GM19452 (cell line): ENCODE measurements at regions not wholly inside any gene's neighbourhood (a gene's known extent, or its start where the extent isn't known, plus 50 kb on each side); places are given as distances from the start of the nearest gene placed in this dataset.
"Not testable (repeated sequence)": the region's sequence is repeated elsewhere in the genome, so short reads cannot be mapped to it uniquely, and the experiment has no call there.

Experiments
- ATAC-seq: cut with Tn5 transposase; IDR thresholded peaks from one replicate; pipeline ENCODE4 v1.9.1; 2021; ENCODE audit not compliant: unreplicated experiment

GRCh38 chr7:66413379-66414114, 208.4 kb downstream of the TPST1 start:
- peak; percentile 67 for ATAC-seq

GRCh38 chr7:66415659-66416265, 210.6 kb downstream of the TPST1 start:
- ATAC-seq, result no peak

DNA sequence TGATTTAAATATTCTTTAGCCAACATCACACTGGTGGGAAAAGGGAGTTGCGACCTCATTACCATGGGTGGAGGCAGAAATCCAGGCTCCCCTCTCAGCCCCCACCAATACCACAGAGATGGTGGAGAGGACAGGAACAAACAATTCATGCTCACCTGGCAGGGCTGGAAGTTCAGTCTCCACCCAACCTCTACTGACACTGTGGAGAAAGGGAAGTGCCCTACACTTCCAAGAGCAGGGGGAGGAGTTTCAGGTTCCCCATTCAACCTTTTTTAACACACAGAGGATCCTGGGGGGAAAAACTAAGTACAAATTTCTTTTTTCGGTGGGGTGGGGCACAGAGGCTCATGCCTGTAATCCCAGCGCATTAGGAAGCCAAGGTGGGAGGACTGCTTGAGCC, 210.1 kb upstream of the KCTD7 start:
- ATAC-seq, result no peak

DNA sequence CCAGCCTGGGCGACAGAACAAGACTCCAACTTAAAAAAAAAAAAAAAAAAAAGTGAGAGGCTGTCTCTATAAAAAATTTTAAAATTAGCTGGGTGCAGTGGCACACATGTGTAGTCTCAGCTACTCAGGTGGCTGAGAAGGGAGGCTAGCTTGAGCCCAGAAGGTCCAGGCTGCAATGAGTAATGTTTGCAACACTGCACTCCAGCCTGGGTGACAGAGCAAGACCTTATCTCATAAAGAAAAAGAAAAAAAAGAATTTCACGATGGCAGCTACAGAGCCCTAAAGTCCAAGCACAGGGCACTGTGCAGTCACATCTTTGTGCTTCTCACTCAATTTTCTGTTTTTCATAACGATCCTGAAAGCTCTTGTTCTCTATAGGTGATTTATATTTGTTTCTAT, 209.5 kb upstream of the KCTD7 start:
- no peak for ATAC-seq

DNA sequence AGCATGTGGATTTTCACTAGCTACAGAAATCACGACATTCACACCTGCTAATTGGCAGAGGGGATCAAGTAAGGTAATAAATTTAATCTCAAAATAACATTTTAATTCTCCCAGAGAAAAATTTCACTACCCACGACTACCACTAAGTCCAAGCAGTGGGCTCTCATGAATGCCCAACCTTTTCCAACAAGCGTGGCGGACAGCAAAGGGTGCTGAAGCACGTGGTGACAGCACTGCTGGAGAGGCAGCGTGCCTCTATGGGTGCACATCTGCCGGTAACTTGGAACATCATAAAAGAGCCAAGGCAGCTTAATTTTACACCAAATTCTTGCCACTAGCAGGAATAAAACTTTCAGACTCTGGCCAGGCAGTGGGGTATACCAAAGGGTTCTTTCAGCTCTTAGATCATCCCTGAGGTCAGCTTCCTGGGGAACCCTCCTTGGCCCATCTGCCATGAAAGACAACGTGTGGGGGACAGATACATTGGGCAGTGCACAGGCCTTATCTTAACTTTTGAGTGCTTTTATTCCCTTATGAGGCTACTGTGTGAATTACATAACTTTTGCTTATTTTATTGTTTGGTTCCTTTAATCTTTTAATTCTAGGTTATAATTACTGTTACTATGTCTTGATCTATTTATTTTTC, 206.7 kb upstream of the KCTD7 start:
- ATAC-seq, result no peak

DNA sequence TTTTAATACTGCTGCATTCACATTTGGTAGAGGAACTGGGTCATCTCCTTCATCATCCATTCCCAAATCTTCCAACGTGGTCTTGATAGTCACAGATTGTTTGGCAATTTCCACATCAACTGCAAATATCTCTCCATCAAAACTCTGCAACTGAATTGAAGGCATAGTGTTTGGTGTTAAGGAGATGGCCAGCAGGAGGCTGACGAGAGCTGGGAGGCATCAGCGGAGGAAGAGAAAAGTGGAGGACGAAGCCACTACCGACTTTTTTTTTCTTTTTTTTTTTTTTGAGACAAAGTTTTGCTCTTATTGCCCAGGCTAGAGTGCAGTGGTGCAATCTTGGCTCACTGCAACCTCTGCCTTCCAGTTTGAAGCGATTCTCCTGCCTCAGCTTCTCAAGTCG, 205.0 kb upstream of the KCTD7 start:
- no peak for ATAC-seq

DNA sequence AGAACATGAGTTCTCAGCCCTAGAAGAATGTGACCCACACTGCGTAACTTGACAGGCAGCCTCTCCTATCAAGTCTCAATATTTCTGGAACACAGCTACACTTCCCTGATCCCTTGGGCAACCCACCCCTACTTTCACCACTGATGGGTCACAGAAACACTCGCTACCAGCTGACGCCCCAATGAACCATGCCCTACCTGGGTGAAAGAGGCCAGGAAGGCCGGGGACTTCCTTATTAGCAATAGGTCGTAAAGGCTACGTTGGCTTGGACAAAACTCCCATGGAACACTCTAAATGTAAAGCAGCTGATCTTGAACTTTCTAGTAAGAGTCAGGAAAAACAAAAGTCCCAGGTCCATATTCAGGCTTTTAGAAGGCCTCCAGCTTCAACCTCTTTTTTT, 202.3 kb upstream of the KCTD7 start:
- no peak for ATAC-seq

DNA sequence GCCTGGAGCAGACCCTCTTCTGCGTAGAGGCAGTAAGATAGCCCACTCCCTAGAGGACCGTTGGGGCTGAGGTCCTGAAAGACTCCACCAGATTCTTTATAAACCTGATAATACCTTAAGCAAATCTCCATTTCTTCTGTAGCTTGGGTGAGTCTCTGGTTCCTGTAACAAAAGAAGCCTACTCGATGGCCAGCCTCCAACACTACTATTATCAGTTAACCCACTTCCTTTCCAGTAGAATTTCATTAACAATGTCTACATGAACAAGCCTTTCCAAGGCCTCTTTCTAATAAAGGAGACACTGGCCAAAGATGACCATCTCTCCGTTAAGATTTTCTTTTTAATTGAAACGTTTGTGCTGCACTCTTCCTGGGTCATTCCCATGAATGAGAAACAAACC, 201.7 kb upstream of the KCTD7 start:
- ATAC-seq, result no peak

DNA sequence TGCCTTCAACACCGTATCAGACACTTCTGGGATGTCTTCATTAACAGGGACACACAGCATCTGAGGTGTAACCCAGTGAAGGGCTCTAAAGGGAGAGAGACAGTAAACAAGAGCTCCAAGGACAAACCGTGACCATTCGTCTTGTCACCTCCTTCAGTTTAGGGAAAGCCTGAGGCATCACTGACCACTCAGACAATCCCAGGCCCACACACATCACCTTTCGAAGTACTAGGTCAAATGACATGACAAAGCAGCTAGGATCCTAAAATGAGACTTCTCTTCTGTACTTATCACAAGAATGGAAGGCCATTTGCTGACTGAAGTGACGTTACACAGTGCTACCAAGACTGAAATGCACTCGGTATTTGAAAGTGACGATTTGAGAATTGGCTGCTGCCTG, 200.7 kb upstream of the KCTD7 start:
- ATAC-seq, result no peak

DNA sequence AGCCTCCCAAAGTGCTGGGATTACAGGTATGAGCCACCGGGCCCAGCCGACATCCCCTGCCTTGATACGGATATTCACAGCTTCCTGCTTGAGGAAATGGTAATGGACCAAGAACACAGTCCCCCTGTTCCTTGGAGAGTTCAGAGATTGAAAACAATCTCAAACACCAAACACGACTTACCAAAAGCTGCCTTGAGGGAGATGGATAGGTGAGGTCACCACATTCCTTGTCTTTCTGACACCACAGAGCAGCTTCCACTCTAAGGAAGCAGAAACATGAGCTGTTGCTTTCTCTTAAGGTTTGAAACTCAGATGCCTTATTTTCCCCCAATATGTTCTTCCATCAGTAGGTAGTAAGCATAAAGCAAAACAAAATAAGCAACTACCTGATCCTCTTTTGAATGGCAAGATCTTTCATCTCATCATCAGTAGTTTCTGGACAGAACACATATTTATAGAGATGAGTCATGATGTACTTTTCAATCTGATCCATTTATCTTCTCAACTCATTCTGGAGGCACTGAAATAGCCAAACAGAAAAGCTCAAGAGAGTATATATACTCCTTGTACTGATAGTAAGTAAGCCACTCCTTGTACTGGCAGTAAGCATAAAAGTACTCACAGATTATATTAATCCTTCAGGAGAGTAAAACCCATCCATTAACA, 199.1 kb upstream of the KCTD7 start:
- no peak for ATAC-seq

DNA sequence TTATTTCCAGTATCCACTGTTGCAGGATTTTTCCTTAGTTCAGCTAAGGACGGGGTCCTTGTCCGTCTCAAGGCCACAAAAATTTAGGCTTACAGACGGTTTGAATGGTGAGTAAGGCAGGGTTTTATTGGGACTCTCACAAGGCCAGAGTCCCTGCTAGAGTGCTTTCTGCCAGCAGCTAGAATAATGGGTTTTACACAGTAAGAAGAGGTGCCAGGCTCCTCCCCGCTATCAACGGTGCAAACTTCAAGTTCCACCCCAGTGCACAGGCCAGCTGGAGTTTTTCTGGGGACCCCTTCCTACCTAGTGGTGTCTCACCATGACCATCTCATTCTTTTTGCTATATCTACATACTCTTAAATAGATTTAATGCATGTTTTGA, 198.5 kb upstream of the KCTD7 start:
- ATAC-seq, result no peak

DNA sequence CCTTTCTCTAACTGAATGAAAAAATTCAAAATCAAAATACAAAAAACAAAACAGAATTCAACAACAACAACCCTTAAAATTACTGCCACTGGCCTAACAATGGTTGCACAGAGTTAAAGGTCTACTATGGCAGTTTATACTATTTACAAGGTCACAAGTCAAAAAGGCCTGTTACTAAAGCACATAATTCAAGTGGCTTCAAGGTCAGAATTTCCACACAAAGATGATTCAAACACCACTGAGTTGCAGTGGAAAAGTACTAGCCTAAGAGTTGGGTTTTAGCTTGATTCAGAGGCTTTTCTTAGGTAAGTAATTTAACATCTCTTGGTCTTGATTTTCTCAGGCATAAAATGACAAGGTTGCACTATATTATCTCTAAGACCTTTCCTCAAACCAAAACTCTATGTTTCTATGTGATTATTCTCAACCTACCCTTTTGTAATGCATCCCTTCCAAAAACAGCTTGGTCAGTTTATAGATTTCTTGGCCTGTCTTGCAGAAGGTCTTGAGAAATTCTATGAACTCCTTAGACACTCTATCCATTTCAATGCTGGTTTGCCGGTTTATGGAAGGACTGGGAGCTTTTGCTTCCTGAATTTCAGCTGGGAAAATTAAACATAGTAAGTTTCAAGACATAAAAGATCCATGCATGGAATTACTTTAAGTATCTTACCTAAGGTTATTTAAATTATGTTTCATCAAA, 189.8 kb upstream of the KCTD7 start:
- ATAC-seq, result not testable (repeated sequence)

DNA sequence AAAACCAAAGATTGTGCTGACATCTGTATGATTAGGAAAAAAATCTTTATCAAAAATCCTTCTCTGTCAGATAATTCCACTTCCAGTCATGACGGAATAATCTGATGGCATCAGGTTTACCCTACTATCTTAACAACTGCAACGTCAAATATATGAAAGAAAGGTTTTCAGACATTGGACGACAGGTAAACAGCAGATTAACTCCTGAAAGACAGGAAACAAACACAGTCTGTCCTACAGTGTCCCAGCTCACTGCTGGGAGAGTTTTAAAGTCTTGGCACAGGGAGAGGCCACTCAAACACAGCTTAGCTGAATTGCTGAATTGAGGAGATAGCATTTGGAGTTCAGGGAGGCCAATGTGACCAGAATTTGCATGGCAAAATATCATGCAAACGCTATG, 186.3 kb upstream of the KCTD7 start:
- ATAC-seq, result no peak

GRCh38 chr7:66443946-66444345, 184.7 kb upstream of the KCTD7 start:
- ATAC-seq, result no peak

GRCh38 chr7:66447007-66447406, 181.7 kb upstream of the KCTD7 start:
- not testable (repeated sequence) for ATAC-seq

GRCh38 chr7:66450814-66451213, 177.9 kb upstream of the KCTD7 start:
- not testable (repeated sequence) for ATAC-seq

GRCh38 chr7:66451713-66452112, 177.0 kb upstream of the KCTD7 start:
- not testable (repeated sequence) for ATAC-seq

DNA sequence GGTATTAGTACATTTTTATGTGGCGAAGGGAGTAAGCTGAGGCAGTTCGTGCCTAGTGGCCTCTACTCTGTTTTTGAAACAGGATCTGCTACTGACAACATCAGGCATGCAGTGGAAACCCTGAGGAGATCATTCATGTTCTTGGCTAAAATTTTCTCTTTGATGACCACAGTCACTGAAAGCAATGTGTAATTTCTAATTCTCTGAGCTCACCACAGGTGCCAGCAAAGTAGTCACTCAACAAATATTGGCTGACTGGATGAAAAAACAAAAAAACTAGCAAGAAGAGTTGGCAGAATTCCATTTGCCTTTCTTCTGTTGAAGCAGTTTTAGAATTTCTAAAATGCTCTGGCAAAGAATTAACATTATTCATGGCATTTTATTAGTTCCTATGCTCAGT, 176.5 kb upstream of the KCTD7 start:
- no peak for ATAC-seq

- ATAC-seq, result no peak
Observed at GRCh38 chr7:66453340-66453739, 175.3 kb upstream of the KCTD7 start.

DNA sequence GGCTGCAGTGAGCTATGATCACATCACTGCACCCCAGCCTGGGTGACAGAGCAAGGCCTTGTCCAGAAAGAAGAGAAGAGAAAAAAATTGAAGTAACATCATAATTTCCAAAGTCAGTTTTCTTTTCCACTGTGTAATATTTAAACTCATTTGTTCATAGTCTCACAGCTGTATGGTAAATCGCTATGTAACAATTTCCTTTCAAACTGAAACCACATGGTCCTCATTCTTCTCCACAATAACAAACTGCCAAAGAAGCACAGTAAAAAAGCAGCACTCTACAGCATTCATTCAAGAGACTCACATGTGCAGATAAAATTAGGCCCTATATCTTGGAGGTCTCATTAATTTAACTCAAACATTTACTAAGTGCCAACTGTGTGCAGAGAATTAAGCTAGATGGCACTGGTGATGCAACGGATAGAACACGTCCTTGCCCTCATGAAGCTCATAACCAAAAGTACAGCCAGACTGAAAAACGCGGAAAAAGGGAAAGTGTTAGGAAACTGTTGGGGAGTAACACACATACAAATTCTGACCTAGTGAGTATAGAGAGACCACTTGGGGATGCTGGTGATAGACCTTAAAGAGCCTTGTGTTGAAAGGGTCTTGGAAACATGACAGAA, 174.0 kb upstream of the KCTD7 start:
- no peak for ATAC-seq

DNA sequence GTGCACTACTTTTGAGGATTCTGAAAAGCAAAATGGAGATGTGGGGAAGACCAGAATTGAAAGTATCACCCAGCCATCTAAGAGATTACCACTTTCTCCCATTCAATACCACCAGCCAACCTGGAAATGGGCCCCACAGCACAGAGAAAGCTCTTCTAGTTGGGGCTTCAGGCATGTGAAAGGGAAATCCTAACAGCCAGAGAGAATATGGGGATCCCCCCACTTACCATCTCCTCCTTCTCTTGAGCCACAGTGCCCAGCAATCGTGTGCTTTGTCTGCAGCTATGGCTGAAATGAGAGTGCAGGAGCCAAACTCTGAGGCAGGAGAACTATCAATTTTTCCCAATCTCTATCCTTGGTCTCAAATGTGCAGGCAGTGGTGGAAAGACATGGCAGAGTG, 173.2 kb upstream of the KCTD7 start:
- not testable (repeated sequence) for ATAC-seq
